Right forelimb (tissue), 1 donor: ENCODE measurements at regions not wholly inside any gene's neighbourhood (a gene's known extent, or its start where the extent isn't known, plus 50 kb on each side); places are given as distances from the start of the nearest gene placed in this dataset.

Experiments used
- DNase-seq: peaks from one replicate; pipeline ENCODE4 v3.0.0-alpha.2; 2018

GRCh38 chr2:104468846-104469245 is 385.1 kb upstream of the POU3F3 start:
- DNase-seq: no peak

- DNase-seq: no peak
Measured at GRCh38 chr2:104472076-104472475, 381.8 kb upstream of the POU3F3 start.

GRCh38 chr2:104473546-104473945 is 380.4 kb upstream of the POU3F3 start:
- DNase-seq: no peak

- DNase-seq: no peak
Measured at GRCh38 chr2:104474716-104475115, 379.2 kb upstream of the POU3F3 start.

- no peak for DNase-seq
Measured at GRCh38 chr2:104476075-104476474, 377.8 kb upstream of the POU3F3 start.

GRCh38 chr2:104476563-104476988 is 377.3 kb upstream of the POU3F3 start:
- no peak for DNase-seq

GRCh38 chr2:104481341-104481740 is 372.6 kb upstream of the POU3F3 start:
- no peak for DNase-seq

- DNase-seq: no peak
Measured at GRCh38 chr2:104487366-104487765, 366.5 kb upstream of the POU3F3 start.

- no peak for DNase-seq
Measured at GRCh38 chr2:104493698-104494097, 360.2 kb upstream of the POU3F3 start.

- DNase-seq: no peak
Measured at GRCh38 chr2:104501342-104501741, 352.6 kb upstream of the POU3F3 start.

- DNase-seq: no peak
Measured at GRCh38 chr2:104501929-104502328, 352.0 kb upstream of the POU3F3 start.

GRCh38 chr2:104502901-104503300 is 351.0 kb upstream of the POU3F3 start:
- no peak for DNase-seq

- no peak for DNase-seq
Measured at GRCh38 chr2:104504331-104505073, 349.4 kb upstream of the POU3F3 start.

GRCh38 chr2:104518256-104518655 is 335.7 kb upstream of the POU3F3 start:
- no peak for DNase-seq

- no peak for DNase-seq
Measured at GRCh38 chr2:104521247-104521646, 332.7 kb upstream of the POU3F3 start.

GRCh38 chr2:104523921-104524320 is 330.0 kb upstream of the POU3F3 start:
- no peak for DNase-seq

GRCh38 chr2:104528101-104528500 is 325.8 kb upstream of the POU3F3 start:
- DNase-seq: no peak

GRCh38 chr2:104531122-104531521 is 322.8 kb upstream of the POU3F3 start:
- DNase-seq: no peak

- DNase-seq: no peak
Measured at GRCh38 chr2:104537116-104537515, 316.8 kb upstream of the POU3F3 start.

- DNase-seq: no peak
Measured at GRCh38 chr2:104538077-104538476, 315.8 kb upstream of the POU3F3 start.

- no peak for DNase-seq
Measured at GRCh38 chr2:104539649-104540048, 314.3 kb upstream of the POU3F3 start.

GRCh38 chr2:104545055-104545454 is 308.9 kb upstream of the POU3F3 start:
- no peak for DNase-seq

GRCh38 chr2:104546537-104546936 is 307.4 kb upstream of the POU3F3 start:
- no peak for DNase-seq

GRCh38 chr2:104547221-104547620 is 306.7 kb upstream of the POU3F3 start:
- no peak for DNase-seq

- no peak for DNase-seq
Measured at GRCh38 chr2:104561251-104561650, 292.7 kb upstream of the POU3F3 start.
